ENCODE measurements at regions not wholly inside any gene's neighbourhood (a gene's known extent, or its start where the extent isn't known, plus 50 kb on each side); places are given as distances from the start of the nearest gene placed in this dataset.

GRCh38 chr3:70635301-70635700 lies 322.9 kb upstream of the MDFIC2 start:
- H3K36me3 ChIP-seq (ENCODE audit: insufficient read depth): no peaks in the 10 kb centered on the region
- H3K4me2 ChIP-seq: no peak overlapping the region
- no peaks in the 10 kb centered on the region for H4K20me1 ChIP-seq (ENCODE audit: insufficient read depth)
- H3K27me3 ChIP-seq (ENCODE audit: insufficient read depth, low read depth): no peaks in the 10 kb centered on the region
- H3K9ac ChIP-seq: no peak overlapping the region
- no peaks in the 10 kb centered on the region for H3K4me1 ChIP-seq (ENCODE audit: low read depth, poor library complexity, severe bottlenecking)
- H3K27ac ChIP-seq: no peak overlapping the region
- H2AFZ ChIP-seq (ENCODE audit: low read depth): no peak overlapping the region
- TF ChIP-seq, protein P1, sequence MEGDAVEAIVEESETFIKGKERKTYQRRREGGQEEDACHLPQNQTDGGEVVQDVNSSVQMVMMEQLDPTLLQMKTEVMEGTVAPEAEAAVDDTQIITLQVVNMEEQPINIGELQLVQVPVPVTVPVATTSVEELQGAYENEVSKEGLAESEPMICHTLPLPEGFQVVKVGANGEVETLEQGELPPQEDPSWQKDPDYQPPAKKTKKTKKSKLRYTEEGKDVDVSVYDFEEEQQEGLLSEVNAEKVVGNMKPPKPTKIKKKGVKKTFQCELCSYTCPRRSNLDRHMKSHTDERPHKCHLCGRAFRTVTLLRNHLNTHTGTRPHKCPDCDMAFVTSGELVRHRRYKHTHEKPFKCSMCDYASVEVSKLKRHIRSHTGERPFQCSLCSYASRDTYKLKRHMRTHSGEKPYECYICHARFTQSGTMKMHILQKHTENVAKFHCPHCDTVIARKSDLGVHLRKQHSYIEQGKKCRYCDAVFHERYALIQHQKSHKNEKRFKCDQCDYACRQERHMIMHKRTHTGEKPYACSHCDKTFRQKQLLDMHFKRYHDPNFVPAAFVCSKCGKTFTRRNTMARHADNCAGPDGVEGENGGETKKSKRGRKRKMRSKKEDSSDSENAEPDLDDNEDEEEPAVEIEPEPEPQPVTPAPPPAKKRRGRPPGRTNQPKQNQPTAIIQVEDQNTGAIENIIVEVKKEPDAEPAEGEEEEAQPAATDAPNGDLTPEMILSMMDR (conservative IDR thresholded peaks at IDR 0.05; ENCODE audit: low read depth, low read length): no peak
- no peaks in the 10 kb centered on the region for H3K79me2 ChIP-seq (ENCODE audit: insufficient read depth, low read depth)
- no peak overlapping the region for H3K4me3 ChIP-seq (IDR thresholded peaks at IDR 0.05; ENCODE audit: insufficient read depth, low read depth, low read length)

DNA sequence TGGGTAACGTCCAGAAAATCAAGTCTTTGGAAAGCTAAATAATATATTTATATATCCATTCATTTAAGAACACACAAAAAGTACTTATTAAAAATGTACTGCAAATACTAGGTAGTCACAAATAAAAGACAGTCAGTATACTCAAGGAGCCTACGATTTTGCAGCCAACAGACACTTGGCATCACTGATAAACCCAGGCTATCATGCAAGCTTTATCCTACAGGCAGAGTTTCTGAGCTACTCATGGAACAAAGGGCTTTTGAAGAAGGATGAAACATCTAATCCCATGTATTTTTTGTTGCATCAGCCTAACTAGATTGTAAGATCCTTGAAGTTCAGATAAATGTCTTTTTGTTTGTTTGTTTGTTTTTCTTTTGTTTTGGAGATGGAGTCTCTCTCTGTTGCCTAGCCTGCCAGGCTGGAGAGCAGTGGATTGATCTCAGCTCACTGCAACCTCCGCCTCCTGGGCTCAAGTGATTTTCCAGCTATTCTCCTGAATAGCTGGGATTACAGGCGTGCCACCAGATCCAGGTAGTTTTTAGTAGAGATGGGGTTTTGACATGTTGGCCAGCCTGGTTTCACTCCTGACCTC lies 319.4 kb upstream of the MDFIC2 start:
- Histone ChIP-seq H3K4me3 (IDR thresholded peaks at IDR 0.05; ENCODE audit: insufficient read depth, low read depth, low read length) (no peak overlapping the region), H3K4me2 (no peak overlapping the region), H3K27ac (no peak overlapping the region), H3K4me1 (ENCODE audit: low read depth, poor library complexity, severe bottlenecking) (no peaks in the 10 kb centered on the region), H4K20me1 (ENCODE audit: insufficient read depth) (no peaks in the 10 kb centered on the region), H2AFZ (ENCODE audit: low read depth) (no peak overlapping the region), H3K27me3 (ENCODE audit: insufficient read depth, low read depth) (no peaks in the 10 kb centered on the region), H3K9ac (no peak overlapping the region), H3K79me2 (ENCODE audit: insufficient read depth, low read depth) (no peaks in the 10 kb centered on the region), H3K36me3 (ENCODE audit: insufficient read depth) (no peaks in the 10 kb centered on the region)
- TF ChIP-seq, protein P1 (conservative IDR thresholded peaks at IDR 0.05; ENCODE audit: low read depth, low read length): no peak

- Histone ChIP-seq H3K36me3 (ENCODE audit: insufficient read depth) (no peaks in the 10 kb centered on the region), H3K4me3 (IDR thresholded peaks at IDR 0.05; ENCODE audit: insufficient read depth, low read depth, low read length) (no peak overlapping the region), H3K4me1 (ENCODE audit: low read depth, poor library complexity, severe bottlenecking) (no peaks in the 10 kb centered on the region), H4K20me1 (ENCODE audit: insufficient read depth) (no peaks in the 10 kb centered on the region), H3K9ac (no peak overlapping the region), H3K79me2 (ENCODE audit: insufficient read depth, low read depth) (no peaks in the 10 kb centered on the region), H2AFZ (ENCODE audit: low read depth) (no peak overlapping the region), H3K27ac (no peak overlapping the region), H3K4me2 (no peak overlapping the region), H3K27me3 (ENCODE audit: insufficient read depth, low read depth) (no peaks in the 10 kb centered on the region)
- TF ChIP-seq, protein P1 (conservative IDR thresholded peaks at IDR 0.05; ENCODE audit: low read depth, low read length): no peak
Measured at GRCh38 chr3:70621451-70621850, 309.0 kb upstream of the MDFIC2 start.

DNA sequence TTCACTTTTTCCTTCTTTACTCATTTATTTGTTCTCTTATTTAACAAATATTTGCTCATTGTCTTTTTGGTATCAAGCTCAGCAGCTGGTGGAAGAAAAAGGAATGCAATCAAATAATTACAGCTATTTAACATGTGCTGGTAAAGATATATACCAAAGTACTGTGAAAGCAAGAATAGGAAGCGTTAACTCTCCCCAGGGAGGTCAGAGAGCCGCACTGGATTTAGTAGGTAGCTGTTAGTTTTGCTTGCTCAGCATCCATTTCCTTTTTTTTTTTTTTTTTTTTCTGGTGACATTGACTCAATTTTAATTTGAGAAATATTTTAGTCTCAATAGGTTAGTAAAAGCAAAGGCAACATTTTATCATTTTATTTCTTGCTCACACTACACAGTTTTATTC lies 308.5 kb upstream of the MDFIC2 start:
- H3K79me2 ChIP-seq (ENCODE audit: insufficient read depth, low read depth): no peaks in the 10 kb centered on the region
- no peak overlapping the region for H3K4me2 ChIP-seq
- no peak overlapping the region for H2AFZ ChIP-seq (ENCODE audit: low read depth)
- no peaks in the 10 kb centered on the region for H4K20me1 ChIP-seq (ENCODE audit: insufficient read depth)
- no peak overlapping the region for H3K9ac ChIP-seq
- H3K36me3 ChIP-seq (ENCODE audit: insufficient read depth): no peaks in the 10 kb centered on the region
- no peak overlapping the region for H3K27ac ChIP-seq
- no peaks in the 10 kb centered on the region for H3K27me3 ChIP-seq (ENCODE audit: insufficient read depth, low read depth)
- H3K4me1 ChIP-seq (ENCODE audit: low read depth, poor library complexity, severe bottlenecking): no peaks in the 10 kb centered on the region
- no peak overlapping the region for H3K4me3 ChIP-seq (IDR thresholded peaks at IDR 0.05; ENCODE audit: insufficient read depth, low read depth, low read length)
- TF ChIP-seq, protein P1 (conservative IDR thresholded peaks at IDR 0.05; ENCODE audit: low read depth, low read length): no peak
